NCI-H146 treated with DMSO at 0.1 percent for 48 hours (cell line): ENCODE measurements at regions not wholly inside any gene's neighbourhood (a gene's known extent, or its start where the extent isn't known, plus 50 kb on each side); places are given as distances from the start of the nearest gene placed in this dataset.
"Not testable (repeated sequence)": the region's sequence is repeated elsewhere in the genome, so short reads cannot be mapped to it uniquely, and the experiment has no call there.

ENCODE experiments used
- DNase-seq: peaks from one replicate; lab custom pipeline; 2025; ENCODE audit not compliant: unreplicated experiment; lab: John Stamatoyannopoulos, UW

DNA sequence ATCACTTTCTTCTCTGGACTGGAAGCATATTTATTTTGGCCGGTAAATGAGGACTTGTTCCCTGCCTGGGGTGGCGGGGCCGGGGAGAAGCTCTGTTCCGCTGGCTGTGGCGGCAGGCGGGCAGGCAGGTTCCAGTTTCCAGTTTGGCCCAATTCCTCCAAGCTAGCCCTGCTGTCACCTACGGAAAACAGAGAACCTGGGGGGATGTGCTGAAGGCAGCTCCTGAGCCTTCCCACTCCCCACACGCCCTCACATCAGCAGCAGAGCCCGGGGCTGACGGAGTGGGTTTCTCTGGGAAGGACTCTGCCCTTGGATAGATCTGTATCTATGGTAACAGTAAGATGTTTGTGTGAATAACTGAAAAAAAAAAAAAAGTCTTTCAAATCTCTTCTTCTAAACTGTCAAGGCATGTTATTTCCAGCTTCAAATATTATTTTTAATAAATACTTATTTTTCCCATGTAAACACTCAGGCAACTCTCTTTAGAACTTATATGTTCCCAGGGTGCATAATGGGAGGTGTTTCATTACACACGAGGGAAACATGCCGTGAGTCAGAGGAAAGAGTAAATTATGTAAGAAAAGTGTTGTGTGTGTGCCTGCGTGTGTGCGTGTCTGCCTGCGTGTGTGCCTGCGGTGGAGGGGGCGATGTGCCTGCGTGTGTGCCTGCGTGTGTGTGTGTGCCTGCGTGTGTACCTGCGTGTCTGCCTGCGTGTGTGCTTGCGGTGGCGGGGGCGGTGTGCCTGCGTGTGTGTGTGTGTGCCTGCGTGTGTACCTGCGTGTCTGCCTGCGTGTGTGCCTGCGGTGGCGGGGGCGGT, 116.1 kb upstream of the ZNF516 start:
- DNase-seq = no peak

DNA sequence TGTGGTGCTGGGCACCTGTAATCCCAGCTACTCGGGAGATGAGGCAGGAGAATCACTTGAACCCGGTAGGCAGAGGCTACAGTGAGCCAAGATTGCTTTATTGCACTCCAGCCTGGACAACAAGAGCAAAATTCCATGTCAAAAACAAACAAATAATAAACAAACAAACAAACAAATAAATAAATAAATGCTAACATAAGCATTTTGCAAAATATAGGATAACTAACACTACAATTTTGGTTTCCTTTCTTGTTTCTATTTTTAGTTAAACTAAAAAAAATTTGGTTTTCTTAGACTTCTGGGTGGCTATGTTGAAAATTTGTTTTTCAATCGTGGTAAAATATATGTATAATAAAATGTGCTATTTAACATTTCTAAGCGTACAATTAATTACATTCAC, 115.0 kb upstream of the ZNF516 start:
- DNase-seq = no peak

DNA sequence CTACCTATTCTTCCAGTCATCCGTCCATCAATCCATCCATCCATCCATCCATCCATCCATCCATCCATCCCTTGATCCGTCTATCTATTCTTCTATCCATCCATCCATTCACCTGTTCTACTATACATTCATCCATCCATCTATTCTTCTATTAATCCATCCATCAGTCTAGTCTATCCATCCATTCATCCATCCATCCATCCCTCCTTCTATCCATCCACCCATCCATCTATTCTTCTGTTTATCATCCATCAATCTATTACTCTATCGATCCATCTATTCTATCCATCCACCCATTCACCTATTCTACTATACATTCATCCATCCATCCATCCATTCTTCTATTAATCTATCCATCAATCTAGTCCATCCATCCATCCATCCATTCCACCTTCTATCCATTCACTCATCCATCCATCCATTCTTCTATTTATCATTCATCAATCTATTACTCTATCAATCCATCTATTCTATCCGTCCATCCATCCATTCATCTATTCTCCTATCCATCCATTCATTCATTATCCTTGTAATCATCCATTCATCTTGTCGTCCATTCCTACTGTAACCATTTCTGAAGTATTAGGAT, 110.4 kb upstream of the ZNF516 start:
- no peak for DNase-seq

- no peak for DNase-seq
These were observed 109.8 kb upstream of the ZNF516 start for GRCh38 chr18:76604935-76605240.

- DNase-seq = peak; percentile 38
These were observed 109.3 kb upstream of the ZNF516 start for GRCh38 chr18:76604108-76604934.

DNA sequence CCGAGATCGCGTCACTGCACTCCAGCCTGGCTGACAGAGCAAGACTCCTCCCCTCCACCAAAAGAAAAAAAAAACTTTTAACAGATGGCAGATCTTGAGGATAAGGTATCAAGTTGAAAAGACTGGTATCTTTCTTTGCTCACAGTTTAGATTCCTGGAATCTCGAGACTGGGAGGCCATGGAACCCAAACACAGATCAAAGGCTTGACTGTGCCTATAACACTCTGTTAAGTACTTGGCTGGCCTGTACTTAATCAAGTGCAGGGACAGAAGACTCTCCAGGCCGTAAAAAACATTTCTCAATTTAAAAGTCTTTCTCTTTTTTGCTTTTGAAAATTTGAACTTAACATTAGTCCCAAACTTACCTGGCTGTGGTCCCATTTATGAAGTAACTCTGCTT, 107.1 kb upstream of the ZNF516 start:
- no peak for DNase-seq

- not testable (repeated sequence) for DNase-seq
These were observed 105.0 kb upstream of the ZNF516 start for GRCh38 chr18:76600076-76600475.

GRCh38 chr18:76594966-76595365, 99.9 kb upstream of the ZNF516 start:
- no peak for DNase-seq

- no peak for DNase-seq
These were observed 98.8 kb upstream of the ZNF516 start for GRCh38 chr18:76593843-76594242.

DNA sequence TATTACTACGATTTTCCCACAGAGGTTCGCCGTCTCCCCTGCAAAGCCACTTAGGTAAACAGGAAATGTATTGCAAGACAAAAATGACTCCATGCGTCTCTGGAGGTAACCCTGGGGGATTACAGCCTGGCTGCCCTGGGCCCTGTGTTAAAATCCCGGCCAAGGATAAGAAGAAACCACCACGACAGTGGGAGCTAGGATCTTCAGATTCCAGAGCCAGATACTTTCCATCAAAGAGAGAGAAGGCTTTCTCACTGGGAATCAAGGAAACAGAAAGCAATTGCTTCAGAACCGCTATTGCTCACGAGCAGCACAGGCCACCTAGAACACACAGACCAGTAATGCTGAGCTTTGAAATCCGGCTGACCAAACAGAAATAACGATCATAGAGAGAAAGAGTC, 97.9 kb upstream of the ZNF516 start:
- DNase-seq = peak; percentile 57

DNA sequence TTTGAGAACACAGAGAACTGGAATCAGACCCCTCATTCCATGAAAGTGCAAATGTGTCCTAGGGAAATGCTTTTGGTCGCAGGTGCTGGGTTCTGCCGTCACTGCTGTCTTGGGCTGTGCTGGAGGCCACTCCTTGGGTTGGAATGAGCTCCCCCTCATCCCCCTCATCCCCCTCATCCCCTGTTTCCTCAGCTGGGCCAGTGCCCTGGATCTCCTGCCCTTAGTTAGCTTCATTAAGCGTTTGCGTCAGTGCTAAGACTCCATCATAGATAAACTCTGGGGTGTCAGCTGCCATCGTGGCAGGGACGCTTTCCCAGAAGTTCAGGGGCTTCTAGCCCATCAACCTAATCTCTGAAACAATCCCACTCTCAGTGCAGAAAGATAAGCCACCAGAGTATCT, 97.1 kb upstream of the ZNF516 start:
- no peak for DNase-seq

- peak; percentile 13 for DNase-seq
These were observed 94.8 kb upstream of the ZNF516 start for GRCh38 chr18:76589866-76590265.

GRCh38 chr18:76589316-76589715, 94.3 kb upstream of the ZNF516 start:
- peak; percentile 72 for DNase-seq

- peak; percentile 14 for DNase-seq
These were observed 93.7 kb upstream of the ZNF516 start for GRCh38 chr18:76588601-76589226.

- no peak for DNase-seq
These were observed 92.8 kb upstream of the ZNF516 start for GRCh38 chr18:76587879-76588271.

DNA sequence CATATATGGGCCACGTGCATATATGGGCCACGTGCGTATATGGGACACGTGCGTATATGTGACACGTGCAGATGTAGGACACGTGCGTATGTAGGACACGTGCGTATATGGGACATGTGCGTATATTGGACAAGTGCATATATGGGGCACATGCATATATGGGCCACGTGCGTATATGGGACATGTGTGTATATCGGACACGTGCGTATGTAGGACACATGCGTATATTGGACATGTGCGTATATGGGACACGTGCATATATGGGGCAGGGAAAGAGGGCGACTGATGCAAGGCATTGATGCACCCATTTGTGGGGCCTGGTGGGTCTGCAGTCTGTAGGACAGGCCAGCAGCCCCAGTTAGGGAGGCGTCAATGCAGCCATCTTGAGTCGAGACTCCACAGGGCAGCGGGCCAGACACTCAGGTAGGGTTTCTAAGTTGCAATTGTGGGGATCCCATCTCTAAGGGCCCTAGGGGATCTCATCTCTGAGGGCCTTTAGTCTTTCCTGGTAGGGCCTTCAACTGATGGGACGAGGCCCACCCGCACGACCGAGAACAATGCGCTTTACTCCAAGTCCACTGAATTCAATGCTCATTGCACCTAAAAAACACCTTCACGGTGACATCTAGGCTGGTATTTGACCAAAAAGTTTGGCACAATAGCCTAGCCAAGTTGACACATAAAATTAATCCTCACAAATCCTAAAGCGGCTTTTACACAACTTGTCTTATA, 92.3 kb upstream of the ZNF516 start:
- no peak for DNase-seq

DNA sequence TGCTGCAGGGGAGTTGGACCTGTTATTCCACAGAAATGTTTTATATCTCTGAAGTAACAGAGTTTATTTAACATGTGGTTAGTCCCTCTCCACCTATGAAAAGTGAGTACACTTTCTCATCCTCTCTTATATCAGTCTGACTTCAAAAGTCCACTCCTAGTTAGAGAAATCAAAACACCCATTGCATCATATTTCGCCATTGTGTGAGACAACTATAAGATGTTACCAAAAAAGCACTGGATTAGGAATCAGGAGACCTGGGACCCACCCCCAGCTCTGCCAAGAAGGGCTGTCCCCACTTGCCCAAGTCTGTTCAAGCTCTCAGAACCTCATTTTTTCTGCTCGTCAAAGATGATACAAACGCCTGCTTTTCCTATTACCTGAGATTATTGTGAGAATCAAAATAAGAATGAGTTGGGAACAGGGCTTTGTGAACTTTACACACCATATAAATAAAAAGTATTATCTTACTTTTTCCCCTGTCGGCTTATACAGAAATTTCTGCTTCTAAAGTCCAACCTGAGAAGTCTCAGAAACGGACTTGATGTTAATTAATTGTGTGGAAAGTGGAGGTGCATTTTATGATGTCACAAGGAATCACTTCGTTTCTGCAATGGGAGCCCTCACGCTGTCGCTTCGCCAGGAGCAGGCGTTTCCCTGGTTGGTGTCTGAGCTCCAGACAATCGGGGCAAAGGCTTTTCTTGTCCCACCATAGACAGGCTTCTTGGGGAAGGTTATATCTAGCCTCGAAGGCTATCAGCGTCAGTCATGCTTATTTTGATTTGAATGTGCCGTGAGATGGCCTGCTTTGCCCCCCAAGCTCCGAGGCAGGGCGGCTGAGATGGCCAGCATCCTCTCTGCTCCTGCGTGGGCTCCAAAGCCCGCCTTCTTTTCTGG, 89.6 kb upstream of the ZNF516 start:
- DNase-seq = no peak

DNA sequence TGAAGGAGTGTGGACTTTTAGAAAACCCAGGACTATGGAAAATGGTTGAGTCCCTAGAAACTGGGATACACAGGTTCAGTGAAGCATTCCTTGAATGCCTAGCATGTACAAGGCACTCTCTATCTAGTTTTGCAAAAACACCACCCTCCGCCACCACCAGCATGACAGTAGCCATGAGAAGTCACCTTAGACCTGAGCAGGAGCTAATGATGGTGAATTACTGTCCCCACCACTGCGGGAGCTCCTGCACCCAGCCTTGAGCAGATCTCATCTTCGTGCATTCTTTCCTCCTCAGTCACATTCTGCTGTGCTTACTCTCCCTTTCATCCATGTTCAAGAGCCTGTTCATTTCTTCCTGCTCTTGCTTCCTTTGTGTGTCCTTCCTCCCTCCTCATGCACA, 86.2 kb upstream of the ZNF516 start:
- no peak for DNase-seq

DNA sequence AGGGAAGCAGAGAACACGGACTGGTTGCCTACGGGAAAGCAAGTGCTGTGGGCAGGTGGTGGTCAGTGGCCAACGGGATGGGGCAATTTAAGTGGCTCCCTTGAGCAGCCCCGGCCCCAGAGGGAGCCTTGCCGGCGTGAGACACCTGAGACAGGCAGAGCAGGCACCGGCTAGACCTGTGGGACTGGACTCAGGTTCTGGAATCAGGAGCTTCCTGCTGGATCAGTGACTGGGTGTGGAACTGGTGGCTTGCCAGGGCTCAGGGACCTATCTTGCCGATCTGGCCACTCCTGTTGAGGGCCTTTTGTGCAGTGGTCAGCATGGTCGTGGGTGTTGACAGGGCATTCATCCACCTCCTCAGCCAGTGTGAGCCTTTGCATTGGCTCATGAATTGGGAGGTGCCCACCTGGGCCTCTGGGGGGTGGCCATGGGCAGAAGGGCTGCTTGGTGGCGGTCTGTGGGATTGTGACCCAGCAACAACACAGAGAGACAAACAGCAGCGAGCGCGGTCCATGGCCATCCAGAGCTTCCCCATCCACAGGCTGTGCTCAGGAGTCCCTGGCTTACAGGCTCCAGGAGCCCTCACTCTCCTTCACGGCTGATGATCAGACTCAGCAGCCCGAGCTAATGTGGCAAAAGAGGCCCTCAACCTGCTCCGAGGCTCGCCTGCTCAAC, 85.4 kb upstream of the ZNF516 start:
- DNase-seq = no peak
